ENCODE measurements at regions not wholly inside any gene's neighbourhood (a gene's known extent, or its start where the extent isn't known, plus 50 kb on each side); places are given as distances from the start of the nearest gene placed in this dataset.

- no peak for TF ChIP-seq CTCF (IDR thresholded peaks at IDR 0.05; ENCODE audit: control insufficient read depth, extremely low read depth, insufficient read depth)
- DNase-seq (ENCODE audit: low read depth), result peak; percentile 62
- H3K4me3 ChIP-seq (ENCODE audit: low read depth, low read length), result no peak overlapping the region
Measured at GRCh38 chr2:6497048-6497447, 368.7 kb downstream of the CMPK2 start.

DNA sequence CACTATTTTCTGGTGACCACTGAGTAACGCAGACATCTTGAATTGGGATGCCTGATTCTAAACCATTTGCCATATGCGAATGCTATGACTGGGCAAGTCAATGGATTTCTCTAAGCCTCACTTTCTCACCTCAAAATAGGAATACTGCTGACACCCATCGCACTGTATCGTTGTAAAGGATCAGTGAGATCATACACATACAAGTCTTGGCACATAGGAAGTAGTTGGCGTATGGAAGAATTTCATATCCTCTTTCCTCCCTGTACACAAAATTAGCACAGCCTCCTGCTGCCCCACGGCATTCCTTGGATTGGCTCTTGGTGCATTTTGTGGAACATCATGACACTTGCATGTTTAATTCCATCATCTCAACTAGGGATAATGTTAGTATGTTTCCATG lies 366.9 kb downstream of the CMPK2 start:
- no peak for DNase-seq (ENCODE audit: low read depth)
- TF ChIP-seq CTCF (IDR thresholded peaks at IDR 0.05; ENCODE audit: control insufficient read depth, extremely low read depth, insufficient read depth), result no peak
- no peak overlapping the region for H3K4me3 ChIP-seq (ENCODE audit: low read depth, low read length)

DNA sequence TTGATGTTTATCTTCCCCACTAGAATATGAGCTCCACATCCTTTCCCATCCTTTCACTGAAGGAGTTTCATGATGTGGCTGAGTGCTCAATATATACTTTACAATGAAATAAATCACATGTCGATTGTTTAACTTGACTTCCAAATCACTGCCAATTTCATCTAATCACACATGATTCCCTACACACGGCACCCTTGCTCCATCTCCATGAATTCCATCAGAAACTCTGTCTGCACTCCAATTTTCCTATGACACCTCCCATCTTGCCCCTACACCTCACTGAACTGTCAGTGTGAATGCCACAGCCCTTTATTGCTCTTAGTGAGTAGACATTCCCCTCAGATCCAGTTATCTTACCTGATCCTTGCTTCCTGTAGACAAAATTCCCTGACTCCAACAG lies 366.0 kb downstream of the CMPK2 start:
- no peak for TF ChIP-seq CTCF (IDR thresholded peaks at IDR 0.05; ENCODE audit: control insufficient read depth, extremely low read depth, insufficient read depth)
- no peak for DNase-seq (ENCODE audit: low read depth)
- no peak overlapping the region for H3K4me3 ChIP-seq (ENCODE audit: low read depth, low read length)

- DNase-seq (ENCODE audit: low read depth), result no peak
- TF ChIP-seq CTCF (IDR thresholded peaks at IDR 0.05; ENCODE audit: control insufficient read depth, extremely low read depth, insufficient read depth), result no peak
- no peak overlapping the region for H3K4me3 ChIP-seq (ENCODE audit: low read depth, low read length)
Measured at GRCh38 chr2:6506361-6506794, 359.3 kb downstream of the CMPK2 start.

DNA sequence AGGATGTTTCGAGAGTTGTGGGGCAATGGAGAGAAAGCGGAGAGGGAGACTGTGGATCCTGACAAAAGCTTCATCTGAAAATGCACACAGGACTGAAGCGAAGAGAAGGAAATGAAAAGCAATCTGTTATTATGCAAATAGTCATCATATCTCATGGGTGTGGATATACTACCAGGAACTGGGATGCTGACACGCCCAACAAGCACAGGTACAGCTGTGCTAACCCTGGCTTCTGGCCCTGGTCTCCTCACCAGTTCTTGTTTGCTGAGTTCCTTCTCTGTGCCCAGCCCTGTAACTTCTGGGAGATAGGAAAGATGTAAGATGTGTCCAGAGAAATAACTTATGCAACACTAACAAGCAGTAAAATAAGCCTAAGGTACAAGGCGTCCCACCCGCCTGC lies 358.8 kb downstream of the CMPK2 start:
- DNase-seq (ENCODE audit: low read depth), result no peak
- H3K4me3 ChIP-seq (ENCODE audit: low read depth, low read length), result no peak overlapping the region
- no peak for TF ChIP-seq CTCF (IDR thresholded peaks at IDR 0.05; ENCODE audit: control insufficient read depth, extremely low read depth, insufficient read depth)

DNA sequence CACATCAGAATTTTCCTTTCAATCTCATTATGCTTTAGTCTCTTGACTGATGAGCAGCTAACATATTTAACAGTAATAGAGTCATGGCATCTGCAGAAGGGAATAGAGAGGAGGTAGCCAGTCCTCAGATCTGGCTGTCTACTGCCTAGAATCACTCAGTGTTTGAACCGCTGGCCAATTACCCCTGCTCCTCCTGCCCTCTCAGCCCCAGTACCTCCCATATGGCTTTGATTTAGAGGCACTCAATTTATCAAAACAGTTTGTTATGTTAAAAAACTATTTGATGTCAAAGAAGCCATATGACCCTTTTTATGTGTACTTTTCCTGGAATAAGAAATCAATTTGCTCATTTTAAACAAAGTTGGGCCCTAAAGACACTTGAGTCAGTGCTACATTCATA lies 355.2 kb downstream of the CMPK2 start:
- H3K4me3 ChIP-seq (ENCODE audit: low read depth, low read length), result no peak overlapping the region
- TF ChIP-seq CTCF (IDR thresholded peaks at IDR 0.05; ENCODE audit: control insufficient read depth, extremely low read depth, insufficient read depth), result no peak
- DNase-seq (ENCODE audit: low read depth), result no peak

- H3K4me3 ChIP-seq (ENCODE audit: low read depth, low read length), result no peak overlapping the region
- no peak for TF ChIP-seq CTCF (IDR thresholded peaks at IDR 0.05; ENCODE audit: control insufficient read depth, extremely low read depth, insufficient read depth)
- no peak for DNase-seq (ENCODE audit: low read depth)
Measured at GRCh38 chr2:6512589-6512988, 353.1 kb downstream of the CMPK2 start.
